Stomach (tissue), 8 donors: ENCODE measurements at regions not wholly inside any gene's neighbourhood (a gene's known extent, or its start where the extent isn't known, plus 50 kb on each side); places are given as distances from the start of the nearest gene placed in this dataset.

Experiments used
- DNase-seq, 2 donors: peaks; one replicate each; pipeline versions ENCODE4 v3.0.0 to v3.0.0-alpha.2; 2013 to 2019
- H3K27ac ChIP-seq, 5 donors: fragments of 200-600 bp in 4 of 5; sonication (generic) in 4 of 5; one replicate each; pipeline ENCODE4 v1.5.1; 2013 to 2019; ENCODE audit warnings: mild to moderate bottlenecking in 1 of 5, moderate library complexity in 1 of 5
- H3K27me3 ChIP-seq, 3 donors: fragments of 200-600 bp; sonication (generic); one replicate each; pipeline ENCODE4 v1.5.1; 2017 to 2019; ENCODE audit warnings: mixed run types in 1 of 3
- H3K36me3 ChIP-seq, 4 donors: fragments of 200-600 bp; sonication (generic); 1 replicate in 3 of 4; 2 replicates in 1 of 4; pipeline ENCODE4 v1.5.1; 2016 to 2019
- H3K4me1 ChIP-seq, 4 donors: fragments of 200-600 bp; sonication (generic); one replicate each; pipeline ENCODE4 v1.5.1; 2016 to 2019
- H3K4me3 ChIP-seq, 4 donors: fragments of 200-600 bp; sonication (generic) in 3 of 4; one replicate each; pipeline ENCODE4 v1.5.1; 2016 to 2019; ENCODE audit warnings: mild to moderate bottlenecking in 1 of 4
- H3K9me3 ChIP-seq, 4 donors: fragments of 200-600 bp; sonication (generic); one replicate each; pipeline ENCODE4 v1.5.1; 2016 to 2019
- EP300 ChIP-seq: sonication (generic); formaldehyde crosslinking; IDR thresholded peaks from one replicate; pipeline ENCODE4 v1.6.1; 2017; ENCODE audit warnings: antibody characterized with exemption
- POLR2A ChIP-seq, 4 donors: fragments of 450-650 bp; IDR thresholded peaks; one replicate each; pipeline ENCODE4 v1.6.1; 2016; ENCODE audit warnings: antibody characterized with exemption in 4 of 4, control low read depth in 2 of 4, mild to moderate bottlenecking in 1 of 4, moderate library complexity in 1 of 4
- POLR2AphosphoS5 ChIP-seq, 3 donors: sonication (generic); formaldehyde crosslinking; IDR thresholded peaks; one replicate each; pipeline ENCODE4 v1.6.1; 2016; ENCODE audit warnings: antibody characterized with exemption in 3 of 3
- WGBS, 5 donors: extraction: QIAGEN DNeasy Blood & Tissue Kit in 3 of 5; methylation state at CpG; one replicate each; pipeline versions ENCODE4 v1.1.5 to v1.1.7; 2013 to 2018; 5-methylcytosine and 5-hydroxymethylcytosine counted together
- intact Hi-C: fragments of 100-400 bp; cut with DNase I; formaldehyde crosslinking; loops from one replicate; pipeline ENCODE4 v1.15.1; 2023; ENCODE audit warnings: low total_unique reads
- TF ChIP-seq, protein P1 (sequence below), 7 experiments: fragments of 450-650 bp in 4 of 7; fragments of 200-600 bp in 3 of 7; sonication (generic) in 3 of 7; IDR thresholded peaks; one replicate each; pipeline ENCODE4 v1.5.1; 2016 to 2019; ENCODE audit warnings: antibody characterized with exemption in 7 of 7, control low read depth in 2 of 7, mild to moderate bottlenecking in 1 of 7
- donor health status: healthy with polysubstance abuse.
- donor health status: Bipolar disorder and iron deficiency.
- donor health status: healthy.

- no peak for DNase-seq
- TF ChIP-seq POLR2A (IDR thresholded peaks at IDR 0.05) (no peak), POLR2AphosphoS5 (IDR thresholded peaks at IDR 0.05) (no peak), EP300 (no peak)
- TF ChIP-seq, protein P1, sequence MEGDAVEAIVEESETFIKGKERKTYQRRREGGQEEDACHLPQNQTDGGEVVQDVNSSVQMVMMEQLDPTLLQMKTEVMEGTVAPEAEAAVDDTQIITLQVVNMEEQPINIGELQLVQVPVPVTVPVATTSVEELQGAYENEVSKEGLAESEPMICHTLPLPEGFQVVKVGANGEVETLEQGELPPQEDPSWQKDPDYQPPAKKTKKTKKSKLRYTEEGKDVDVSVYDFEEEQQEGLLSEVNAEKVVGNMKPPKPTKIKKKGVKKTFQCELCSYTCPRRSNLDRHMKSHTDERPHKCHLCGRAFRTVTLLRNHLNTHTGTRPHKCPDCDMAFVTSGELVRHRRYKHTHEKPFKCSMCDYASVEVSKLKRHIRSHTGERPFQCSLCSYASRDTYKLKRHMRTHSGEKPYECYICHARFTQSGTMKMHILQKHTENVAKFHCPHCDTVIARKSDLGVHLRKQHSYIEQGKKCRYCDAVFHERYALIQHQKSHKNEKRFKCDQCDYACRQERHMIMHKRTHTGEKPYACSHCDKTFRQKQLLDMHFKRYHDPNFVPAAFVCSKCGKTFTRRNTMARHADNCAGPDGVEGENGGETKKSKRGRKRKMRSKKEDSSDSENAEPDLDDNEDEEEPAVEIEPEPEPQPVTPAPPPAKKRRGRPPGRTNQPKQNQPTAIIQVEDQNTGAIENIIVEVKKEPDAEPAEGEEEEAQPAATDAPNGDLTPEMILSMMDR (IDR thresholded peaks at IDR 0.05): no peak
- no peaks in the 10 kb centered on the region for H3K27me3 ChIP-seq
- 86 to 90% (median 88%) methylated on average over 5 of the region's 5 CpGs for WGBS, 5 donors
- peaks cover 0 to 4% (median 0%) of the 10 kb centered on the region in 4 donors for H3K4me1 ChIP-seq
- no peaks in the 10 kb centered on the region for H3K9me3 ChIP-seq
- intact Hi-C loops: no loop called here
- H3K4me3 ChIP-seq: no peak overlapping the region
- H3K27ac ChIP-seq: no peak overlapping the region
- no peaks in the 10 kb centered on the region for H3K36me3 ChIP-seq
Observed at GRCh38 chr6:126550323-126550722, 210.4 kb downstream of the CENPW start.

GRCh38 chr6:126551832-126552231 lies 211.9 kb downstream of the CENPW start:
- TF ChIP-seq POLR2AphosphoS5 (IDR thresholded peaks at IDR 0.05) (no peak), EP300 (no peak), POLR2A (IDR thresholded peaks at IDR 0.05) (no peak)
- TF ChIP-seq, protein P1 (IDR thresholded peaks at IDR 0.05): no peak
- Histone ChIP-seq H3K9me3 (no peaks in the 10 kb centered on the region), H3K27me3 (no peaks in the 10 kb centered on the region), H3K36me3 (no peaks in the 10 kb centered on the region), H3K27ac (no peak overlapping the region), H3K4me1 (peaks cover 0 to under 1% (median 0%) of the 10 kb centered on the region in 4 donors), H3K4me3 (no peak overlapping the region)
- 83 to 97% (median 89%) methylated on average over 1 of the region's 1 CpG for WGBS, 5 donors
- DNase-seq: no peak
- intact Hi-C loops: no loop called here

DNA sequence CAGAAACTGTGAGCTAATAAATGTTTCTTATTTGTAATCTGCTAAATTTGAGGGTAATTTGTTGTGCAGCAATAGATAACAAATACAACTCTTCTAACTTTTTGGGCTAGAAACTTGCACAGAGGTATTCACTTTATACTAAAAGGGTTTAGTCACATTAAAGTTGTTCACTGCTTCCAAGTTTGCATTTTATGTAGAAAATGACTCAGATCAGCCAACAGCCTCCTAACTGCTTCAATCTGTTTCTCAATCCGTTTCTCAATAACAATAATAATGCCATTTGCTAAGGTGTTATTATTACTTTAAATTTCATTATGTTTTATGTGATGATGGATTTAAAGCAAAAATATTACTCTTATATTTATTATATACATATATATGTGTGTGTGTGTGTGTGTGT lies 213.9 kb downstream of the CENPW start:
- Histone ChIP-seq H3K9me3 (peaks cover 0 to 5% (median 2%) of the 10 kb centered on the region in 4 donors), H3K27me3 (no peaks in the 10 kb centered on the region), H3K4me1 (no peaks in the 10 kb centered on the region), H3K36me3 (no peaks in the 10 kb centered on the region), H3K4me3 (no peak overlapping the region), H3K27ac (no peak overlapping the region)
- DNase-seq: no peak
- intact Hi-C loops: no loop called here
- WGBS, 5 donors: 73 to 91% (median 89%) methylated on average over 1 of the region's 1 CpG
- TF ChIP-seq EP300: no peak
- no peak for TF ChIP-seq POLR2AphosphoS5 (IDR thresholded peaks at IDR 0.05)
- TF ChIP-seq POLR2A (IDR thresholded peaks at IDR 0.05): no peak
- TF ChIP-seq, protein P1 (IDR thresholded peaks at IDR 0.05): no peak

DNA sequence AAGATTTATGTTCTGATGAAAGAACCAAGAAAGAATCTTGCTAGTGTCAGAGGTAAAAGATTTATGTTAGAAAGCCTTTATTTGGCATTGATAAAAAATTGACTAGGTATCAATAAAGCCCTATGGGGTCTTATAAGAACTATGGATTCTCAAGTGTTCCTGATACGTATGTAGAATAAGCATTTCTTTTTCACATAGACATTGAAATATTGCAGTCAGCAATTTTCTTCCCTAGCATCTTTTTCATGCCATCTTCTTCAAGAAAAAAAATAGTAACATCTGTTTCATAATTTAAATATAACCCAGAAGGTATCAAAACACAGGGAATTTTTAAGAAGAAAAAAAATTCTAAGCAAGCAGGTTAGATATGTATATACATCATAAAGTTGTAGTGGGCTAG lies 230.6 kb downstream of the CENPW start:
- DNase-seq: no peak
- no peaks in the 10 kb centered on the region for H3K27me3 ChIP-seq
- no peak overlapping the region for H3K4me3 ChIP-seq
- TF ChIP-seq, protein P1 (IDR thresholded peaks at IDR 0.05): no peak
- TF ChIP-seq EP300: no peak
- TF ChIP-seq POLR2AphosphoS5 (IDR thresholded peaks at IDR 0.05): no peak
- TF ChIP-seq POLR2A (IDR thresholded peaks at IDR 0.05): no peak
- no peaks in the 10 kb centered on the region for H3K36me3 ChIP-seq
- intact Hi-C loops: no loop called here
- WGBS, 5 donors: 55 to 97% (median 94%) methylated on average over 1 of the region's 1 CpG
- no peaks in the 10 kb centered on the region for H3K9me3 ChIP-seq
- no peaks in the 10 kb centered on the region for H3K4me1 ChIP-seq
- no peak overlapping the region for H3K27ac ChIP-seq
